Erythroblast (primary cell): ENCODE measurements at regions not wholly inside any gene's neighbourhood (a gene's known extent, or its start where the extent isn't known, plus 50 kb on each side); places are given as distances from the start of the nearest gene placed in this dataset.

Experiments used
- GATA1 ChIP-seq: IDR thresholded peaks from 2 replicates; pipeline ENCODE4 v1.6.1; 2011; ENCODE audit warnings: low read depth, mild to moderate bottlenecking, control low read depth, low read length, moderate library complexity
- POLR2A ChIP-seq: IDR thresholded peaks from 2 replicates; pipeline ENCODE4 v1.6.1; 2011; ENCODE audit warnings: mild to moderate bottlenecking, low read length

DNA sequence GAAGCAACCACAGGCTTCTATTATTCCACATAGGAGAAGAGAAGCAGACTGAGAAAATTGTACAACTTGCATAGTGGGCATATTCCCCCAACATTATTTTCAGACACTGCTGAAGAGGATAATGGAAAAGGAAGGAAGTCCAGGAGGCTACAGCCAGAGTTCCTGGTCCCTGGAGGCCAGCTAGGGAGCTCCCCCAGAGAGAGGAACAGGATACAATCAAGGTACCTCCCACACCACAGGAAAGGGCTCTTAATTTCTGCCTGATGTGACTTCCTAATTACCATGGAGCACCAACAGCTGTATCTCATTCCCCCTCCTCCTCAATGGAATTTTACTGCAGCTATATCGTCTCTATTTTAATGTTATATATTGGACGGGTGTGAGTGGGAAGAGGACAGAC lies 594.3 kb upstream of the NRSN1 start:
- TF ChIP-seq POLR2A (no peak), GATA1 (no peak)
